ENCODE measurements at regions not wholly inside any gene's neighbourhood (a gene's known extent, or its start where the extent isn't known, plus 50 kb on each side); places are given as distances from the start of the nearest gene placed in this dataset.
"Not testable (repeated sequence)": the region's sequence is repeated elsewhere in the genome, so short reads cannot be mapped to it uniquely, and the experiment has no call there.

DNA sequence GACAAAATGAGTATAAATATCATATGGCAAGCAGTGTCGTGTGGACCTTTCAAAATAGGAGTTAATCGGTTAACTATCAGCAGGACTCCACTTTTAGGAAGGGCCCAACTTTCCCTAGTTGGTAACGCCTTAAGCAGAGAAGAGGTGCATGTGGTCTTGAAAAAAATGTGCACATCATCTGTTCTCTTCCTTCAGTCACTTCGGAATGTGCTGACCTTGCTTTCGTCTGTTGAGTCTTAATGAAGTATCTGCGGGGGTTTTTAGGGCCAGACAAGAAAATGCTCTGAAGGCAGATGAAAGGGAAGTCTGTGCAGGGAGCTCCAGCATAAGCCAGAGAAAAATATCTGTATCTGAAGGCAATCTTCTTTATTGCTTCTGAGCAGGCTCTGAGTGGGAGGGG, 185.2 kb downstream of the AEBP2 start:
- DNase-seq = no peak

- DNase-seq = not testable (repeated sequence)
These were observed 186.3 kb downstream of the AEBP2 start for GRCh38 chr12:19625551-19625950.

GRCh38 chr12:19627719-19628118, 188.4 kb downstream of the AEBP2 start:
- no peak for DNase-seq

DNA sequence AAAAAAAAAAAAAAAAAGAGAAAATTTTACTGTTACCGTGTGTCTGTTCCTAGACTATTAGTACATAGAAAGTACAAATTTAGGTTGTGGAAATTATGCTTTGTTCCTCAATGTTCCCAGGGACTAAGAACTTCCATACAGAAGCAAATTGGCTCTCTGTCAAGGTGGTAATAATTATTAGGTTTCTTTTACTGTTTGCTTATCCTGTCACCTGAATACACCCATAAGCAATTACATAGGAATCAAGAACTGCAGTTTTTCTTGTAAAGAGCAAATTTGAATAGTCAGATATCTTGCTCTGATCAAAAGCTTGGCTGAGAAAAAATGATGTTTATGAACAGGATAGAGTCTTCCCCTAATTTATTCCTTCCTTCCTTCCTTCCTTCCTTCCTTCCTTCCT, 191.2 kb downstream of the AEBP2 start:
- no peak for DNase-seq

DNA sequence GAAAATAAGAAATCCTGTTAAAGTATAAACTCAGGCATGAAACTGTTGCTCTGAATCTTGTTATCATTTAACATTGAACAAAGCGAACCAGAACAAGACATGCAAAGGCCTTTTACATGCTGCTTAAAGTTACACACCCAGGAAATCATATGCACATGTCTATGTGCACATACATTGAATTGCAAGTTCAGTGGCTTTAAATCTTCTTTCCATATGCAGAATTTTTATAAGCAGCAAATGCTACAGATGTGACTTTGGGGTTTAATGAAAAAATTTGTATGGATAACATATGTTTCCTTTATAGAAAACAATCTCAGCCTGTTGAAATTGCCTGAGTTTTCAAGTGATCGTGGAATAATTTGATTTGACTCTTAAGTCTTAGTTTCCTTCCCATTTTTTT, 193.9 kb downstream of the AEBP2 start:
- no peak for DNase-seq

DNA sequence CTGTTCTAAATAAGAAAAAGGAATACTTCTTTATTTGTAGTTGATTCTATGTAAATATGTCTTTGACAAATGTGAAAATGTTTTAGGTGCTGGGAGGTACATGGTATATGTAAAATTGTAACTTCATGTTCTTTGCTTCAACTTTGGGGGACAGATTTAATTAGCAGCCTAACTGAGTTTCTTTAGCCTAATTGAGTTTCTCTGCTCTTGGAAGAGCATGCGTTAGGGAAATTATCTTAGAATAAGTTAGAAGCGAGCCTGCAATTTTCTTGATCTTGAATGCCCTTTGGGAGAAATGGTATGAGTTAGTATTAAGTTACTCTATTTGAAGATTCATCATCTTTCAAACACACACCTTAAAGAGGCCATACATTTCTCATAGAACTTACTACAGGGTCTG, 194.3 kb downstream of the AEBP2 start:
- DNase-seq = no peak

- no peak for DNase-seq
These were observed 200.6 kb downstream of the AEBP2 start for GRCh38 chr12:19639781-19640415.

- no peak for DNase-seq
These were observed 202.2 kb downstream of the AEBP2 start for GRCh38 chr12:19641235-19642080.

DNA sequence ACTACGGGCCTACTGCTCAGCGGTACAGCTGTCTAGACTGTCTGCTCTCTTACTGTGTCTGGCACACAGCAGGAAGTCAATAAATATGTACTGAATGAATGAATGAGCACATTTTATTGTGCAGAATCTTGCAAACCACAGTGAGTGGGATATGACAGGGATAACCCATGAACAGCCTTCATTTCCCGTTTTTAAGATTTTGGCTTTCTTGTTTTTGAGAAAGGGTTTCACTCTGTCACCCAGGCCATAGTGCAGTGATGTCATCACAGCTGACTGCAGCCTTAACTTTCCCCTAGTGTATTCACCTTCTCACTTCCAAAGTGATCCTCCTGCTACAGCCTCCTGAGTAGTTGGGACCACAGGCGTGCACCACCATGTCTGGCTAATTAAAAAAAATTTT, 203.1 kb downstream of the AEBP2 start:
- DNase-seq = no peak

GRCh38 chr12:19643635-19644034, 204.3 kb downstream of the AEBP2 start:
- DNase-seq = peak in 8 of 56 donors; percentile 0 to 26 (median 9)

- DNase-seq = no peak
These were observed 205.3 kb downstream of the AEBP2 start for GRCh38 chr12:19644571-19644970.

- no peak for DNase-seq
These were observed 206.5 kb downstream of the AEBP2 start for GRCh38 chr12:19645823-19646222.

DNA sequence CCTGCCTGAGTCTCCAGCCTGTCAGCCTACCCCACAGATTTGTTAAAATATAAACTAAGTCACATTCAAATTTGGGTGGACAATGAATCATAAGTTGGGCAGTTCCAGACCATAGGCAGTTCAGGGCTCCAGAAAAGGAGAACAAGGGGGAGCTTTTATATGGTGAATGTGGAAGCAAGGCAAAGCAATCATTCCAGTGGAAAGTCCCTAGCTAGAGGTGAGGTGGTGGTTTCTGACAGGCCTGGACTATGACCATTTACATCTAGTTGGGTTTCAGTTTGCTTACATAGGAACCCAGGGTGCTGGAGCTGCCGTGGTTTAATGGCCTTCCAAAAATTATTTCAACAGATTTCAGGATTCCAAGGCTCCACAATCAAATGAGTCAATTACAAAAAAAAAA, 207.3 kb downstream of the AEBP2 start:
- no peak for DNase-seq

GRCh38 chr12:19647806-19648556, 208.7 kb downstream of the AEBP2 start:
- DNase-seq = no peak

DNA sequence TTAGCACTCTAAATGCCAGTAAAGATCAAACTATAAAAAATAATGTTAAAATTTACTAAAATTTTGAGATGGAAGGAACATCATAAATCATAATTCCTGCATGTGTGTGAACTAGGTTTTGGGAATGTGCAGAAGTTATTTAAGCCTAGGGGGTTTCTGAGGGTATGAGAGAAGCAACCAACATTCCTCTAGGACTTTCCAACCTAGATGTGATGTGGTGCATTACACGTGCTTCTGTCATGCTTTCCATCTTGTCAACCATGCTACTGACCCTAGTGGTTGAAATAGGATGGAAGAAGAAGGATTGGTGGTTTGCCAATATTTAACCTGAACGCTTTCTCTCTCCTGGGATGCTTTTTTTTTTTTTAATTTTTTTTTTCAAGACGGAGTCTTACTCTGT, 209.3 kb downstream of the AEBP2 start:
- no peak for DNase-seq

DNA sequence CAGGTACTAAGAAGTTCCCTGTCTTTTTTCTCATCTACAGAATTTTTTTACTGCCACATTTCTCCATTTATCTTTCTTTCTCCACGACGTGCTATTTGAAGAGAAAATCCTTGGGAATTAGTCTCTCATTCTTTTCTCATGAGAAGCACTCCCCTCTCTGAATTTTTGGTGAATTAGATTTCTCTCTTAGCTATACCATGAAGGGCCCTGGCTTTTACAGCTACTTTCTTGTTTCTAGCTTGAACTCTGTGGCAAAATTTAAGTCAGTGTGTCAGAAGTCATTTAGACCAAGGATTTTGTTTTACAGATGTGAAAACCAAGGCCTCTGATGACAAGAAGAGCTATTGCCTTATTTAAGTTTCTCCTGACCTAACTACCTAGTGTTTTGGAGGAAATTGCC, 213.1 kb downstream of the AEBP2 start:
- DNase-seq = no peak

- no peak for DNase-seq
These were observed 215.5 kb downstream of the AEBP2 start for GRCh38 chr12:19654650-19655376.

DNA sequence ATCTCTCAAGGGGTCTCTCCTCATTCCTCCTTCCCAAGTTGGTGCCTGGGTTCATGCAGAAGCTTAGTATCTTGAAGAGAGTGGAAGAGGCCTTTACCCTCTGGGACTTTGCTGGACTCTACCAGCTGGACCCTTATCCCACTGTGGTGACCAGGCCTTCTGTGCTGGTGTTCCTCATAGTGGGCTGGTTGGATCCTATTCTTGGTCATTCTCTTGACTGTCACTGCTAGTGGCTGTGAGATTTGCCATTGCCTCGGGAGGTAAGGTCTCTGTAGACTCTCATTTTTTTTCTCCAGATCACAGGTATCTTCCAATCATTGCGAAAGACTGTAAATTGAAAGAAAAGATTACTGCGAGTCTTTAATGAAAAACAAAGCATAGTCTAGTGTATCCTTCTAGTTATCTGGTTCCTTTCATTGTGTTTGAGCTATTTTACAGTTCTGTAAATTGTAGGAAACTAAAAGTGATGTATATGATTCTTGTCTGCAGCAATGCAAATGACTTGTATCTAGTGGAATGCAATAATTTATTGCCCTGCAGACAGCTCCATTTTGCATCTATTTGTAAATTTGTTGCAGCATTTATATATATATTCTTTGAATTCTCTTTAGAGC, 217.9 kb downstream of the AEBP2 start:
- no peak for DNase-seq

DNA sequence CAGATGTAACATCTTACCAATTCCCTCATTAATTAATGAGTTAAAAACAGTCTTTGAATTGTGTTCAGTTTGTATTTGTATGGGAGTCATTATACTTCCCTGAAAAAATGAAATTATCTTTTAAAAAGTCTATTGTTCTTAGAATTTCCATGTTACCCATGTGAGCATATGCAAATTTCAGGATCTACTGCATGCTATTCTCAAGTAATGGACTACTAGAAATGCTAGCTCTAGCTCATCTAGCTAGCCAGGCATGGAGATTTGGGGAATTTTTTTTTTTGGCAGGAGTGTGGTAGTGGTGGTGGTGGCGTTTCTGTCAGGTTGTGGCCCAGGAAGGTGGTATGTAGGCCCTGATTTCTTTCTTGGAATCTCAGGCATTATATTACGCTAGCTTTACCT, 218.4 kb downstream of the AEBP2 start:
- no peak for DNase-seq

DNA sequence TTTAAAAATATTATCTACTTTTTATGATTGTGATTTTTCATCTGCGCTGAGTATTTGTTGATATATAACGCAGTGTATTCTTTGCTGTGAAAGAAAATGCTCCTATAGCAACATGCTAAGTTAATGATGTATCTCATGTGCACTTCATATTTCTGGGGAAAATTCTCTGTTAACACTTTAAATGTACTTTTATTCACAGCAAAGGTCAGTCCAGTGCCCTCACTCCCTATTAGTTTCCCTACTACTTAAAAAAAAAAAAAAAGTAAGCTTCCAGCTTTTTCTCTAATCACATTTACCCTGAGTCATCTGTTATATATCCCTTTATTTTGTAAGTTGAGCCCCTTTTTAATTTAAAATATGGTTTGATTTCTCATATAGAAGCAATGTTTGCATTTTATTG, 219.8 kb downstream of the AEBP2 start:
- no peak for DNase-seq

DNA sequence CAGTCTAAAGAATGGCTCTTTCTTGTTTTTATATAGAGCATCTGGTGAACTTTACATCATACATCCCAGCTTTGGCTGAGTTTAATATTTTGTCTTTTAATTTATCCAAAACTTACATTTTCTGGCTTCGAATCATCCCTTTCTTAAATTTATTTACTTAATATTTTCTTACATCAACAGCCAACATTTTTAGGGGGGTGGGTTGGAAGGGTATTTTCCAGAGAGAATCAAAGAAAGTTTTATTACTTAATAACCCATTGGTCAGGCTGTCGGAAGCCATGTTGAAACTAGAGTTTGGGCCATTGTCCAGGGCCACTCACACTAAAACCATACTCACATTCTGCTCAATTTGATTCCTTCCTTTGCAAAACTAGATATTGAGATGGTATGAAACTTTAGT, 220.2 kb downstream of the AEBP2 start:
- DNase-seq = no peak
